Lung (tissue), 11 donors: ENCODE measurements at regions not wholly inside any gene's neighbourhood (a gene's known extent, or its start where the extent isn't known, plus 50 kb on each side); places are given as distances from the start of the nearest gene placed in this dataset.

Source experiments
- ATAC-seq: fragments of 200-7000 bp; cut with Tn5 transposase; one replicate; pipeline ENCODE4 v1.9.1; 2020; ENCODE audit warnings: moderate number of reproducible peaks; ENCODE audit not compliant: insufficient read depth, low FRiP score
- DNase-seq, 3 donors: peaks; one replicate each; pipeline ENCODE4 v3.0.0-alpha.2; 2013 to 2017
- H3K27ac ChIP-seq, 2 donors: one replicate each; pipeline ENCODE4 v1.5.1; 2013; ENCODE audit warnings: mild to moderate bottlenecking in 2 of 2, moderate library complexity in 2 of 2, control low read depth in 1 of 2, inconsistent platforms in 1 of 2, low read depth in 1 of 2, low read length in 1 of 2
- H3K27me3 ChIP-seq, 3 donors: one replicate each; pipeline ENCODE4 v1.5.1; 2013; ENCODE audit warnings: low read length in 2 of 3; ENCODE audit not compliant: control insufficient read depth in 3 of 3, insufficient read depth in 3 of 3
- H3K36me3 ChIP-seq, 4 donors: one replicate each; pipeline ENCODE4 v1.5.1; 2013; ENCODE audit warnings: low read length in 4 of 4, mild to moderate bottlenecking in 1 of 4, moderate library complexity in 1 of 4; ENCODE audit not compliant: control insufficient read depth in 4 of 4, insufficient read depth in 4 of 4
- H3K4me1 ChIP-seq, 5 donors: one replicate each; pipeline ENCODE4 v1.5.1; 2013; ENCODE audit warnings: low read length in 5 of 5, mild to moderate bottlenecking in 2 of 5, moderate library complexity in 1 of 5; ENCODE audit not compliant: control insufficient read depth in 5 of 5, insufficient read depth in 5 of 5
- H3K4me3 ChIP-seq: one replicate; pipeline ENCODE4 v1.5.1; 2013; ENCODE audit warnings: mild to moderate bottlenecking, control low read depth, moderate library complexity
- H3K9ac ChIP-seq, 2 donors: one replicate each; pipeline ENCODE4 v1.5.1; 2013; ENCODE audit warnings: low read length in 2 of 2, control low read depth in 1 of 2; ENCODE audit not compliant: insufficient read depth in 1 of 2
- H3K9me3 ChIP-seq, 4 donors: one replicate each; pipeline ENCODE4 v1.5.1; 2013; ENCODE audit warnings: low read length in 3 of 4, mild to moderate bottlenecking in 1 of 4, moderate library complexity in 1 of 4; ENCODE audit not compliant: control insufficient read depth in 4 of 4, insufficient read depth in 3 of 4
- CTCF ChIP-seq: IDR thresholded peaks from 2 replicates; pipeline ENCODE4 v1.5.1; 2012; ENCODE audit warnings: mild to moderate bottlenecking; ENCODE audit errors: control extremely low read depth, extremely low read depth
- WGBS, 2 donors: extraction: QIAGEN DNeasy Blood & Tissue Kit; methylation state at CpG; one replicate each; pipeline ENCODE4 v1.1.7; 2013; 5-methylcytosine and 5-hydroxymethylcytosine counted together
- donor health status: control.
- donor health status: control.
- donor health status: Bipolar disorder and iron deficiency.
- donor health status: healthy.
- donor health status: DM: yes; HTN: yes; CAD: no.

GRCh38 chr10:10956681-10957542 is 60.8 kb upstream of the CELF2 start:
- Histone ChIP-seq H3K4me3 (no peak overlapping the region), H3K9ac (no peak overlapping the region), H3K27ac (no peak overlapping the region), H3K9me3 (peaks cover 0 to 2% (median 0%) of the 10 kb centered on the region in 4 donors), H3K36me3 (no peaks in the 10 kb centered on the region), H3K27me3 (no peaks in the 10 kb centered on the region), H3K4me1 (peaks cover 0 to 8% (median 3%) of the 10 kb centered on the region in 5 donors)
- WGBS, 2 donors, result 82 to 91% methylated on average over 11 of the region's 11 CpGs
- peak; percentile 34 for ATAC-seq
- TF ChIP-seq CTCF, result no peak
- no peak for DNase-seq

- Histone ChIP-seq H3K4me3 (no peak overlapping the region), H3K27me3 (no peaks in the 10 kb centered on the region), H3K9me3 (peaks cover 0 to 2% (median 0%) of the 10 kb centered on the region in 4 donors), H3K9ac (no peak overlapping the region), H3K36me3 (no peaks in the 10 kb centered on the region), H3K27ac (no peak overlapping the region), H3K4me1 (peaks cover 0 to 8% (median 3%) of the 10 kb centered on the region in 5 donors)
- TF ChIP-seq CTCF, result no peak
- DNase-seq (peak in 1 of 3 donors; percentile 42), ATAC-seq (no peak)
- 80 to 84% methylated on average over 3 of the region's 3 CpGs for WGBS, 2 donors
Measured at GRCh38 chr10:10958041-10958440, 59.6 kb upstream of the CELF2 start.

DNA sequence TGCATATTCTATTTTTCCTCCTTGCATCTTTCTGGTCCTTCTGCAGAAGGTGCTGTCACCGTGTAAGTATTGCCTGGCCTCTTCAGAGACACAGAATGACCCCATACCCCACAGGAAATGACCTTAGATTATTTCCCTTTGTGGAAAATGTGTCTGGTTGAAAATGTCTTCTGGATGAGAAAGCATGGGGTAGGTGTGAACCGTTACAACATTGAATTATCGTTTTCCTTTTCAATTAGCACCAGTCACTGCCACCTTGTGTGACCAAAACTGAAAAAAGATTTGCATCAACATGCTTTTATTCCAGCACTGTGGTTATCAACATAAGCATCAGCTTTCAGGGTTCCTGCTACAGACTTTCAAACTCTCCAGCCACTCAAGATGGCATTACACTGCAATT is 58.0 kb upstream of the CELF2 start:
- no peak for TF ChIP-seq CTCF
- no peak overlapping the region for H3K9ac ChIP-seq
- no peaks in the 10 kb centered on the region for H3K27me3 ChIP-seq
- H3K36me3 ChIP-seq, result no peaks in the 10 kb centered on the region
- no peak overlapping the region for H3K27ac ChIP-seq
- DNase-seq (no peak), ATAC-seq (no peak)
- peaks cover 0 to 8% (median 3%) of the 10 kb centered on the region in 5 donors for H3K4me1 ChIP-seq
- H3K9me3 ChIP-seq, result peaks cover 0 to 2% (median 0%) of the 10 kb centered on the region in 4 donors
- no peak overlapping the region for H3K4me3 ChIP-seq
- 71 to 77% methylated on average over 3 of the region's 3 CpGs for WGBS, 2 donors
